ENCODE measurements at regions not wholly inside any gene's neighbourhood (a gene's known extent, or its start where the extent isn't known, plus 50 kb on each side); places are given as distances from the start of the nearest gene placed in this dataset.

GRCh38 chr5:33049298-33049697 lies 338.2 kb downstream of the NPR3 start:
- no peak overlapping the region for H2BK12ac ChIP-seq (ENCODE audit: low read length)
- H2AK5ac ChIP-seq (ENCODE audit: low read length) = no peak overlapping the region
- H2BK5ac ChIP-seq (ENCODE audit: low read depth, low read length, poor library complexity) = no peak overlapping the region
- DNase-seq = no peak
- peaks cover 0 to 5% of the 10 kb centered on the region in 2 experiments for H3K4me1 ChIP-seq (ENCODE audit: control insufficient read depth in 1 of 2, insufficient read depth in 2 of 2, low read length in 2 of 2)
- no peaks in the 10 kb centered on the region for H3K79me1 ChIP-seq (ENCODE audit: low read length)
- H3K18ac ChIP-seq (ENCODE audit: low read length) = no peak overlapping the region
- no peaks in the 10 kb centered on the region for H3K36me3 ChIP-seq (ENCODE audit: control insufficient read depth in 1 of 2, insufficient read depth in 2 of 2, low read length in 2 of 2)
- WGBS (ENCODE audit: extremely low coverage, insufficient coverage, insufficient read length) = no CpG with 5 or more reads among the region's 6 CpGs
- H3K9ac ChIP-seq (ENCODE audit: low read length) = no peak overlapping the region
- no peak overlapping the region for H3K23ac ChIP-seq (ENCODE audit: low read length)
- H4K8ac ChIP-seq (ENCODE audit: low read depth, low read length) = no peak overlapping the region
- H4K91ac ChIP-seq (ENCODE audit: low read depth, low read length) = no peak overlapping the region
- no peaks in the 10 kb centered on the region for H3K9me3 ChIP-seq (ENCODE audit: insufficient read depth, low read depth, low read length)
- no peak overlapping the region for H2AFZ ChIP-seq (ENCODE audit: insufficient read depth, low read length, poor library complexity)
- H3K27ac ChIP-seq (ENCODE audit: low read depth, low read length) = no peak overlapping the region
- H3K4me2 ChIP-seq (ENCODE audit: low read length) = no peak overlapping the region
- H2BK120ac ChIP-seq (ENCODE audit: insufficient read depth, low read length, poor library complexity) = no peak overlapping the region
- no peak overlapping the region for H4K12ac ChIP-seq (ENCODE audit: low read depth, low read length)
- H3K4me3 ChIP-seq (ENCODE audit: low read depth, low read length) = no peak overlapping the region
- H3K27me3 ChIP-seq (ENCODE audit: insufficient read depth, low read length) = no peaks in the 10 kb centered on the region
- H3K79me2 ChIP-seq (ENCODE audit: control insufficient read depth, insufficient read depth, low read length, poor library complexity) = no peaks in the 10 kb centered on the region
- H3K14ac ChIP-seq (ENCODE audit: low read length) = no peak overlapping the region
- H3K4ac ChIP-seq (ENCODE audit: low read depth, low read length) = no peak overlapping the region

- H3K4me3 ChIP-seq (ENCODE audit: low read depth, low read length) = no peak overlapping the region
Observed at GRCh38 chr5:33049842-33050241, 338.7 kb downstream of the NPR3 start.

DNA sequence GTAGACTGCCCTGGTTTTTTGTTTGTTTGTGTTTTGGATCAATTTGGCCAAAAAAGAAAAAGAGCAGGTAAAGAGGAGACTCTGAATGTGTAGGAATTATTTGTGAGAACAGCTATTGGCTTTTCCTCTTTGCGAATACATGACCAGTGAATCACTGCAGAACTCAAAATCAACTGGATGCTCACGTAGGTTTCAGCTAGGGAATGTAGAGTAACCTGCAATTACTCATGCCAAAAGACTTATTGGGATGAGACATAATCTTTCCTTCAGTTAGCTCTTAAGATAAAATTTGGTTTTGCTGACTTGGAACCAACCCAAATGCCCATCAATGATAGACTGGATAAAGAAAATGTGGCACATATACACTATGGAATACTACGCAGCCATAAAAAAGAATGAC lies 348.0 kb downstream of the NPR3 start:
- H3K9ac ChIP-seq (ENCODE audit: low read length) = no peak overlapping the region
- DNase-seq = peak in 1 of 2 donors; percentile 69
- no peak overlapping the region for H2BK12ac ChIP-seq (ENCODE audit: low read length)
- H3K27ac ChIP-seq (ENCODE audit: low read depth, low read length) = no peak overlapping the region
- no peak overlapping the region for H2BK5ac ChIP-seq (ENCODE audit: low read depth, low read length, poor library complexity)
- no peak overlapping the region for H2AFZ ChIP-seq (ENCODE audit: insufficient read depth, low read length, poor library complexity)
- no peak overlapping the region for H3K4me2 ChIP-seq (ENCODE audit: low read length)
- no peak overlapping the region for H4K91ac ChIP-seq (ENCODE audit: low read depth, low read length)
- H3K4me3 ChIP-seq (ENCODE audit: low read depth, low read length) = no peak overlapping the region
- no peak overlapping the region for H3K23ac ChIP-seq (ENCODE audit: low read length)
- no peak overlapping the region for H4K12ac ChIP-seq (ENCODE audit: low read depth, low read length)
- no peak overlapping the region for H3K14ac ChIP-seq (ENCODE audit: low read length)
- no peaks in the 10 kb centered on the region for H3K79me2 ChIP-seq (ENCODE audit: control insufficient read depth, insufficient read depth, low read length, poor library complexity)
- H3K9me3 ChIP-seq (ENCODE audit: insufficient read depth, low read depth, low read length) = no peaks in the 10 kb centered on the region
- no peaks in the 10 kb centered on the region for H3K27me3 ChIP-seq (ENCODE audit: insufficient read depth, low read length)
- no peak overlapping the region for H3K4ac ChIP-seq (ENCODE audit: low read depth, low read length)
- no peaks in the 10 kb centered on the region for H3K4me1 ChIP-seq (ENCODE audit: control insufficient read depth in 1 of 2, insufficient read depth in 2 of 2, low read length in 2 of 2)
- WGBS (ENCODE audit: extremely low coverage, insufficient coverage, insufficient read length) = no CpG with 5 or more reads among the region's 3 CpGs
- no peak overlapping the region for H2BK120ac ChIP-seq (ENCODE audit: insufficient read depth, low read length, poor library complexity)
- H3K36me3 ChIP-seq (ENCODE audit: control insufficient read depth in 1 of 2, insufficient read depth in 2 of 2, low read length in 2 of 2) = no peaks in the 10 kb centered on the region
- H3K79me1 ChIP-seq (ENCODE audit: low read length) = no peaks in the 10 kb centered on the region
- H3K18ac ChIP-seq (ENCODE audit: low read length) = no peak overlapping the region
- no peak overlapping the region for H2AK5ac ChIP-seq (ENCODE audit: low read length)
- H4K8ac ChIP-seq (ENCODE audit: low read depth, low read length) = no peak overlapping the region

More at GRCh38 chr5:33049842-33050241, 338.7 kb downstream of the NPR3 start:
- Histone ChIP-seq H3K4me1 (ENCODE audit: control insufficient read depth in 1 of 2, insufficient read depth in 2 of 2, low read length in 2 of 2) (peaks cover 0 to 5% of the 10 kb centered on the region in 2 experiments), H3K27ac (ENCODE audit: low read depth, low read length) (no peak overlapping the region), H3K27me3 (ENCODE audit: insufficient read depth, low read length) (no peaks in the 10 kb centered on the region), H2BK120ac (ENCODE audit: insufficient read depth, low read length, poor library complexity) (no peak overlapping the region), H3K79me1 (ENCODE audit: low read length) (no peaks in the 10 kb centered on the region), H3K4ac (ENCODE audit: low read depth, low read length) (no peak overlapping the region), H2BK5ac (ENCODE audit: low read depth, low read length, poor library complexity) (no peak overlapping the region), H2AK5ac (ENCODE audit: low read length) (no peak overlapping the region), H4K8ac (ENCODE audit: low read depth, low read length) (no peak overlapping the region), H2BK12ac (ENCODE audit: low read length) (no peak overlapping the region), H3K9me3 (ENCODE audit: insufficient read depth, low read depth, low read length) (no peaks in the 10 kb centered on the region), H3K79me2 (ENCODE audit: control insufficient read depth, insufficient read depth, low read length, poor library complexity) (no peaks in the 10 kb centered on the region), H3K9ac (ENCODE audit: low read length) (no peak overlapping the region), H3K36me3 (ENCODE audit: control insufficient read depth in 1 of 2, insufficient read depth in 2 of 2, low read length in 2 of 2) (no peaks in the 10 kb centered on the region), H2AFZ (ENCODE audit: insufficient read depth, low read length, poor library complexity) (no peak overlapping the region), H3K23ac (ENCODE audit: low read length) (no peak overlapping the region), H4K91ac (ENCODE audit: low read depth, low read length) (no peak overlapping the region), H3K18ac (ENCODE audit: low read length) (no peak overlapping the region), H4K12ac (ENCODE audit: low read depth, low read length) (no peak overlapping the region), H3K14ac (ENCODE audit: low read length) (no peak overlapping the region), H3K4me2 (ENCODE audit: low read length) (no peak overlapping the region)
- DNase-seq = peak; percentile 40 to 42
- no CpG with 5 or more reads among the region's 2 CpGs for WGBS (ENCODE audit: extremely low coverage, insufficient coverage, insufficient read length)

GRCh38 chr5:33065131-33065530 lies 354.0 kb downstream of the NPR3 start:
- Histone ChIP-seq H2BK120ac (ENCODE audit: insufficient read depth, low read length, poor library complexity) (no peak overlapping the region), H3K4me2 (ENCODE audit: low read length) (no peak overlapping the region)
- no CpG with 5 or more reads among the region's 3 CpGs for WGBS (ENCODE audit: extremely low coverage, insufficient coverage, insufficient read length)

More at GRCh38 chr5:33065131-33065530, 354.0 kb downstream of the NPR3 start:
- no peak overlapping the region for H2AK5ac ChIP-seq (ENCODE audit: low read length)
- H3K9ac ChIP-seq (ENCODE audit: low read length) = no peak overlapping the region
- H3K14ac ChIP-seq (ENCODE audit: low read length) = no peak overlapping the region
- no peak for DNase-seq
- no peak overlapping the region for H2BK12ac ChIP-seq (ENCODE audit: low read length)
- H3K23ac ChIP-seq (ENCODE audit: low read length) = no peak overlapping the region
- no peak overlapping the region for H3K27ac ChIP-seq (ENCODE audit: low read depth, low read length)
- H3K4me1 ChIP-seq (ENCODE audit: control insufficient read depth in 1 of 2, insufficient read depth in 2 of 2, low read length in 2 of 2) = no peaks in the 10 kb centered on the region
- H2BK5ac ChIP-seq (ENCODE audit: low read depth, low read length, poor library complexity) = no peak overlapping the region
- H3K4ac ChIP-seq (ENCODE audit: low read depth, low read length) = no peak overlapping the region
- no peak overlapping the region for H4K91ac ChIP-seq (ENCODE audit: low read depth, low read length)
- no peaks in the 10 kb centered on the region for H3K36me3 ChIP-seq (ENCODE audit: control insufficient read depth in 1 of 2, insufficient read depth in 2 of 2, low read length in 2 of 2)
- H4K8ac ChIP-seq (ENCODE audit: low read depth, low read length) = no peak overlapping the region
- no peaks in the 10 kb centered on the region for H3K27me3 ChIP-seq (ENCODE audit: insufficient read depth, low read length)
- no peak overlapping the region for H4K12ac ChIP-seq (ENCODE audit: low read depth, low read length)
- H3K9me3 ChIP-seq (ENCODE audit: insufficient read depth, low read depth, low read length) = no peaks in the 10 kb centered on the region
- H3K4me3 ChIP-seq (ENCODE audit: low read depth, low read length) = no peak overlapping the region
- H2AFZ ChIP-seq (ENCODE audit: insufficient read depth, low read length, poor library complexity) = no peak overlapping the region
- no peaks in the 10 kb centered on the region for H3K79me2 ChIP-seq (ENCODE audit: control insufficient read depth, insufficient read depth, low read length, poor library complexity)
- H3K79me1 ChIP-seq (ENCODE audit: low read length) = no peaks in the 10 kb centered on the region
- H3K18ac ChIP-seq (ENCODE audit: low read length) = no peak overlapping the region
